H1 (cell line): ENCODE measurements at regions not wholly inside any gene's neighbourhood (a gene's known extent, or its start where the extent isn't known, plus 50 kb on each side); places are given as distances from the start of the nearest gene placed in this dataset.

Source experiments
- CTCF ChIA-PET: fragments of 300-600 bp; sonication (Branson Sonifier 250); formaldehyde crosslinking; loops from one replicate; lab custom pipeline; 2021; ENCODE audit not compliant: partially characterized antibody; lab: Charles Lee
- POLR2A ChIA-PET: fragments of 300-600 bp; sonication (Branson Sonifier 250); formaldehyde crosslinking; loops from one replicate; lab custom pipeline; 2021; ENCODE audit warnings: inconsistent platforms; ENCODE audit not compliant: partially characterized antibody; lab: Charles Lee
- DNase-seq, 2 experiments: peaks; one replicate each; pipeline versions ENCODE4 v3.0.0 to v3.0.0-alpha.2; 2010 to 2022; ENCODE audit warnings: low spot score in 2 of 2, low read depth in 1 of 2, mixed read lengths in 1 of 2
- FAIRE-seq: peaks from 2 replicates; lab custom pipeline; 2011; peaks lifted over from hg19 to GRCh38; lab: Jason Lieb, UNC
- H2AFZ ChIP-seq: 2 replicates; pipeline ENCODE4 v1.8.1; 2012; ENCODE audit warnings: low read length, inconsistent platforms
- H2AK5ac ChIP-seq: 2 replicates; pipeline ENCODE4 v1.6.1; 2013; ENCODE audit warnings: low read depth, low read length
- H2BK120ac ChIP-seq: replicated peaks from 2 replicates; pipeline ENCODE3; 2013; ENCODE audit warnings: low read depth, low read length, inconsistent platforms
- H2BK12ac ChIP-seq: 2 replicates; pipeline ENCODE4 v1.6.1; 2013; ENCODE audit warnings: low read depth, low read length
- H2BK15ac ChIP-seq: 2 replicates; pipeline ENCODE4 v1.6.1; 2013; ENCODE audit warnings: low read length
- H2BK20ac ChIP-seq: 2 replicates; pipeline ENCODE4 v1.6.1; 2013; ENCODE audit warnings: low read length
- H2BK5ac ChIP-seq: 2 replicates; pipeline ENCODE4 v1.6.1; 2013; ENCODE audit warnings: low read depth, low read length
- H3K14ac ChIP-seq: 2 replicates; pipeline ENCODE4 v1.6.1; 2013; ENCODE audit warnings: inconsistent platforms; ENCODE audit not compliant: insufficient read length
- H3K18ac ChIP-seq: 2 replicates; pipeline ENCODE4 v1.6.1; 2013; ENCODE audit warnings: low read length; ENCODE audit errors: extremely low read depth
- H3K23ac ChIP-seq: 2 replicates; pipeline ENCODE4 v1.6.1; 2013; ENCODE audit warnings: inconsistent platforms; ENCODE audit not compliant: insufficient read length
- H3K23me2 ChIP-seq: 2 replicates; pipeline ENCODE4 v1.6.1; 2013; ENCODE audit warnings: low read depth, low read length
- H3K27ac ChIP-seq: 2 replicates; pipeline ENCODE4 v1.6.1; 2011; ENCODE audit warnings: low read depth, low read length, inconsistent platforms
- H3K27me3 ChIP-seq, 4 experiments: replicated peaks in 1 of 4; 1 replicate in 1 of 4; 2 replicates in 3 of 4; pipeline versions ENCODE4 v1.6.1 to v1.8.1; 2011 to 2013; ENCODE audit warnings: low read length in 3 of 4, mild to moderate bottlenecking in 3 of 4, inconsistent platforms in 2 of 4, mixed read lengths in 2 of 4, moderate library complexity in 1 of 4; ENCODE audit not compliant: control insufficient read depth in 3 of 4, insufficient read depth in 3 of 4; ENCODE audit errors: extremely low read depth in 1 of 4
- H3K36me3 ChIP-seq, 4 experiments: 2 replicates each; pipeline versions ENCODE4 v1.6.1 to v1.8.1; 2011 to 2013; ENCODE audit warnings: mild to moderate bottlenecking in 4 of 4, low read length in 3 of 4, moderate library complexity in 2 of 4, control low read depth in 1 of 4, inconsistent platforms in 1 of 4; ENCODE audit not compliant: insufficient read depth in 4 of 4, control insufficient read depth in 2 of 4
- H3K4ac ChIP-seq: replicated peaks from 2 replicates; pipeline ENCODE3; 2013; ENCODE audit warnings: low read length, low read depth, mixed read lengths, inconsistent platforms; ENCODE audit not compliant: insufficient read length
- H3K4me1 ChIP-seq, 4 experiments: replicated peaks in 1 of 4; 1 replicate in 1 of 4; 2 replicates in 3 of 4; pipeline versions ENCODE4 v1.6.1 to v1.8.1; 2011 to 2013; ENCODE audit warnings: low read length in 3 of 4, inconsistent platforms in 2 of 4, mixed read lengths in 1 of 4; ENCODE audit not compliant: insufficient read depth in 4 of 4, control insufficient read depth in 3 of 4
- H3K4me2 ChIP-seq, 2 experiments: 2 replicates each; pipeline versions ENCODE4 v1.6.1 to v1.8.1; 2011 to 2013; ENCODE audit warnings: low read depth in 2 of 2, low read length in 2 of 2, control low read depth in 1 of 2, inconsistent platforms in 1 of 2, mild to moderate bottlenecking in 1 of 2; ENCODE audit not compliant: insufficient read depth in 1 of 2
- H3K4me3 ChIP-seq, 4 experiments: fragments of 200-600, 300-600 bp in 1 of 4; sonication (generic), shearing (Covaris generic), sonication (Bioruptor Twin) in 1 of 4; 2 replicates each; pipeline versions ENCODE4 v1.5.1 to v1.8.1; 2011 to 2016; ENCODE audit warnings: low read length in 4 of 4, low read depth in 3 of 4, control low read depth in 2 of 4, inconsistent platforms in 2 of 4, mild to moderate bottlenecking in 2 of 4, mixed read lengths in 1 of 4, moderate library complexity in 1 of 4; ENCODE audit not compliant: insufficient read depth in 2 of 4; ENCODE audit errors: extremely low read depth in 1 of 4
- H3K56ac ChIP-seq: replicated peaks from 2 replicates; pipeline ENCODE3; 2013; ENCODE audit warnings: low read depth, mild to moderate bottlenecking, mixed read lengths, low read length, inconsistent platforms; ENCODE audit not compliant: insufficient read length
- H3K79me1 ChIP-seq: 2 replicates; pipeline ENCODE4 v1.6.1; 2013; ENCODE audit warnings: low read depth, low read length, control low read depth
- H3K79me2 ChIP-seq, 2 experiments: 2 replicates each; pipeline versions ENCODE4 v1.6.1 to v1.8.1; 2012 to 2013; ENCODE audit warnings: low read length in 2 of 2, mild to moderate bottlenecking in 2 of 2, inconsistent platforms in 1 of 2; ENCODE audit not compliant: insufficient read depth in 2 of 2, control insufficient read depth in 1 of 2
- H3K9ac ChIP-seq, 4 experiments: replicated peaks in 1 of 4; 1 replicate in 1 of 4; 2 replicates in 3 of 4; pipeline versions ENCODE4 v1.6.1 to v1.8.1; 2011 to 2013; ENCODE audit warnings: low read depth in 3 of 4, low read length in 3 of 4, control low read depth in 2 of 4, mild to moderate bottlenecking in 2 of 4, moderate library complexity in 2 of 4, inconsistent platforms in 1 of 4; ENCODE audit errors: extremely low read depth in 1 of 4
- H3K9me3 ChIP-seq, 2 experiments: 2 replicates each; pipeline versions ENCODE4 v1.6.1 to v1.8.1; 2012 to 2013; ENCODE audit warnings: mild to moderate bottlenecking in 2 of 2, moderate library complexity in 2 of 2, control low read depth in 1 of 2, inconsistent platforms in 1 of 2, low read depth in 1 of 2, low read length in 1 of 2, mixed read lengths in 1 of 2; ENCODE audit not compliant: insufficient read depth in 2 of 2
- H4K20me1 ChIP-seq, 2 experiments: replicated peaks in 1 of 2; 2 replicates each; pipeline versions ENCODE3 to v1.8.1; 2011 to 2013; ENCODE audit warnings: inconsistent platforms in 2 of 2, low read length in 2 of 2, mild to moderate bottlenecking in 1 of 2; ENCODE audit not compliant: insufficient read depth in 2 of 2, control insufficient read depth in 1 of 2
- H4K5ac ChIP-seq: 2 replicates; pipeline ENCODE4 v1.6.1; 2013; ENCODE audit warnings: low read length, low read depth, mixed read lengths, inconsistent platforms; ENCODE audit not compliant: insufficient read length
- H4K8ac ChIP-seq: 2 replicates; pipeline ENCODE4 v1.8.0; 2013; ENCODE audit warnings: mild to moderate bottlenecking, moderate library complexity, low read length, inconsistent platforms; ENCODE audit not compliant: insufficient read depth; ENCODE audit errors: extremely low read depth
- H4K91ac ChIP-seq: replicated peaks from 2 replicates; pipeline ENCODE3; 2013; ENCODE audit warnings: low read length, mixed read lengths, inconsistent platforms; ENCODE audit not compliant: insufficient read length
- BCL11A ChIP-seq, 2 experiments: IDR thresholded peaks; one replicate each; pipeline ENCODE4 v1.6.1; 2011; ENCODE audit warnings: low read depth in 2 of 2, low read length in 2 of 2, mild to moderate bottlenecking in 2 of 2
- BRCA1 ChIP-seq: IDR thresholded peaks from 2 replicates; pipeline ENCODE4 v1.6.1; 2012; ENCODE audit warnings: low read depth, low read length, improper control_type of control experiment
- CTCF ChIP-seq, 3 experiments: IDR thresholded peaks; 1 replicate in 2 of 3; 2 replicates in 1 of 3; pipeline versions ENCODE4 v1.5.1 to v1.6.1; 2011; ENCODE audit warnings: low read length in 3 of 3, mild to moderate bottlenecking in 3 of 3, inconsistent platforms in 2 of 3, low read depth in 1 of 3, moderate library complexity in 1 of 3; ENCODE audit not compliant: insufficient read depth in 1 of 3; ENCODE audit errors: control extremely low read depth in 1 of 3
- JUND ChIP-seq: IDR thresholded peaks from 2 replicates; pipeline ENCODE4 v1.6.1; 2011; ENCODE audit warnings: mild to moderate bottlenecking, improper control_type of control experiment, low read length
- KDM4A ChIP-seq: IDR thresholded peaks from one replicate; pipeline ENCODE4 v1.7.1; 2012; ENCODE audit warnings: low read depth, mild to moderate bottlenecking, moderate library complexity, low read length, inconsistent platforms; ENCODE audit not compliant: severe bottlenecking
- NANOG ChIP-seq: IDR thresholded peaks from 2 replicates; pipeline ENCODE4 v1.6.1; 2011; ENCODE audit warnings: low read length, low read depth, mild to moderate bottlenecking, inconsistent platforms; ENCODE audit not compliant: insufficient read depth, poor library complexity, severe bottlenecking
- TAF1 ChIP-seq: IDR thresholded peaks from 2 replicates; pipeline ENCODE4 v1.6.1; 2011; ENCODE audit warnings: mild to moderate bottlenecking, low read depth, low read length
- TEAD4 ChIP-seq: IDR thresholded peaks from 2 replicates; pipeline ENCODE4 v1.6.1; 2012; ENCODE audit warnings: low read depth, low read length, inconsistent platforms, mixed read lengths
- USF2 ChIP-seq: IDR thresholded peaks from 2 replicates; pipeline ENCODE4 v1.6.1; 2011; ENCODE audit warnings: low read length, improper control_type of control experiment
- ZNF274 ChIP-seq: IDR thresholded peaks from 2 replicates; pipeline ENCODE4 v1.7.0; 2012; ENCODE audit warnings: low read length, borderline replicate concordance; ENCODE audit errors: extremely low read depth
- WGBS, 2 experiments: shearing (Covaris generic) in 1 of 2; methylation state at CpG; one replicate each; pipeline versions ENCODE4 v1.1.6 to v1.1.7; 2013 to 2015; ENCODE audit warnings: low lambda C conversion rate in 2 of 2, mixed read lengths in 2 of 2, inconsistent platforms in 1 of 2, low coverage in 1 of 2, missing lambda C conversion rate in 1 of 2; ENCODE audit not compliant: insufficient replicate concordance in 2 of 2, insufficient coverage in 1 of 2, insufficient read length in 1 of 2; ENCODE audit errors: extremely low coverage in 1 of 2, missing lambda C conversion rate in 1 of 2; 5-methylcytosine and 5-hydroxymethylcytosine counted together
- TF ChIP-seq, protein P1 (sequence below): IDR thresholded peaks from 2 replicates; pipeline ENCODE4 v1.6.1; 2012; ENCODE audit warnings: inconsistent platforms

DNA sequence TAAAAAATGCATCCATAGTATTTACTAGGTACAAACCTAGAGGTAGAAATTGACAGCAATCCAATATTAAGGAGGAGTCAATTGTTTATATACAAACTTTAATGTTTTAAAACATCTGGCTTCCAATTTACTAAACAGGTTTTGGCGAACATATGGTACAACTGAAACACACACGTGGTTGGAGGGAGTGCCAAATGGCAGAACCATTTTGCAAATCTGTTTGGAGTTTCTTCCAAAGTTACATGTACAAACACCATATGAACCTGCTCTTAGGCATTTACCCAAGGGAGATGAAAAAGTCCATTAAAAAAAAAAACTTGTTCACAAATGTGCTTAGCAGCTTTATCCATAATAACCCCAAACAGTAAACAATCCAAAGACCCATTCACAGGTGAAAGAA lies 159.8 kb upstream of the MYOCD start:
- Histone ChIP-seq H4K91ac (no peak overlapping the region), H2AK5ac (no peak overlapping the region), H3K9ac (no peak overlapping the region), H2BK5ac (no peak overlapping the region), H3K14ac (no peak overlapping the region), H3K4me1 (no peaks in the 10 kb centered on the region), H4K5ac (no peak overlapping the region), H3K56ac (no peak overlapping the region), H2BK12ac (no peak overlapping the region), H3K27ac (no peak overlapping the region), H2BK120ac (no peak overlapping the region), H2AFZ (no peak overlapping the region), H3K23me2 (no peaks in the 10 kb centered on the region), H3K4me3 (no peak overlapping the region), H3K36me3 (no peaks in the 10 kb centered on the region), H3K4ac (no peak overlapping the region), H2BK20ac (no peak overlapping the region), H3K9me3 (no peaks in the 10 kb centered on the region), H4K20me1 (no peaks in the 10 kb centered on the region), H2BK15ac (no peak overlapping the region), H3K23ac (no peak overlapping the region), H3K27me3 (no peaks in the 10 kb centered on the region), H3K18ac (no peak overlapping the region), H3K4me2 (no peak overlapping the region), H3K79me1 (no peaks in the 10 kb centered on the region), H3K79me2 (no peaks in the 10 kb centered on the region), H4K8ac (no peak overlapping the region)
- DNase-seq (no peak), FAIRE-seq (no peak)
- POLR2A ChIA-PET, result no interaction called here
- CTCF ChIA-PET, result no interaction called here
- WGBS, 2 experiments, result 88% methylated on average over 2 of the region's 2 CpGs; no CpG with 5 or more reads in 1 of the 2 experiments
- TF ChIP-seq CTCF (IDR thresholded peaks at IDR 0.05; ENCODE audit: control extremely low read depth in 1 of 3, insufficient read depth in 1 of 3, low read depth in 1 of 3, low read length in 3 of 3) (no peak), TEAD4 (no peak), ZNF274 (no peak), USF2 (no peak), KDM4A (no peak), NANOG (no peak), BCL11A (IDR thresholded peaks at IDR 0.05; ENCODE audit: low read depth in 2 of 2, low read length in 2 of 2) (no peak), BRCA1 (no peak), TAF1 (no peak), JUND (no peak)
- TF ChIP-seq, protein P1, sequence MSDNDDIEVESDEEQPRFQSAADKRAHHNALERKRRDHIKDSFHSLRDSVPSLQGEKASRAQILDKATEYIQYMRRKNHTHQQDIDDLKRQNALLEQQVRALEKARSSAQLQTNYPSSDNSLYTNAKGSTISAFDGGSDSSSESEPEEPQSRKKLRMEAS, result no peak
